DMS 273 (cell line): ENCODE measurements at regions not wholly inside any gene's neighbourhood (a gene's known extent, or its start where the extent isn't known, plus 50 kb on each side); places are given as distances from the start of the nearest gene placed in this dataset.

ENCODE experiments used
- DNase-seq: peaks from one replicate; lab custom pipeline; 2025; ENCODE audit not compliant: unreplicated experiment; lab: John Stamatoyannopoulos, UW

- DNase-seq: peak; percentile 100
Measured at GRCh38 chr14:51395361-51395849, 155.4 kb downstream of the TMX1 start.

DNA sequence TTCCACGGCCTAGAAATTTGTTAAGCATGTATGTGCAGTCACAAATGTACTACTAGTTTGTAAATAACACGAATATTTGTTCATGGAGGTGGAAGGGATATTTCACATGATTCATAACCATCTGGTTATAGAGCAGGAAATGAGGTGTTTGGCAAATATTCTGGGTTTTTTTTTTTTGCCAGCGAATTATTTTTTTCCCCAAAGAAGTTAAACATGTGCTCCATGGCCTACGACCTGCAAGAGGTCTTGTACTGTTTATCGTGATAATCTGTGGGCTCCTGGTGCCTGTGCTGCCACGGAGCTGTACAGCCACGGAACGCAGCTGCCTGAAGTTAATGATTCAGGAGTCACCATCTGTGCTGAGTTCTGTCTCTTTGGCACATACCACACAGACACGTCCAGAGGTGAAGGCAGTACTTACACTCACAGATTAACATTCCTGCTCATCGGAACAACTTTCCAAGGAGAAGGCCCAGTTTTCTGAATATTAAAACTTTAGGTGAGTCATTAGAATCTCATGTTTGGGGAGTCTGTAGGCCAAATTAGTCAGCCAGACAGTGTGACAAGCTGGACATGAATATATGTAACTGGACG, 156.3 kb downstream of the TMX1 start:
- DNase-seq: peak; percentile 97

- DNase-seq: peak; percentile 94
Measured at GRCh38 chr14:51398898-51399297, 158.9 kb downstream of the TMX1 start.

DNA sequence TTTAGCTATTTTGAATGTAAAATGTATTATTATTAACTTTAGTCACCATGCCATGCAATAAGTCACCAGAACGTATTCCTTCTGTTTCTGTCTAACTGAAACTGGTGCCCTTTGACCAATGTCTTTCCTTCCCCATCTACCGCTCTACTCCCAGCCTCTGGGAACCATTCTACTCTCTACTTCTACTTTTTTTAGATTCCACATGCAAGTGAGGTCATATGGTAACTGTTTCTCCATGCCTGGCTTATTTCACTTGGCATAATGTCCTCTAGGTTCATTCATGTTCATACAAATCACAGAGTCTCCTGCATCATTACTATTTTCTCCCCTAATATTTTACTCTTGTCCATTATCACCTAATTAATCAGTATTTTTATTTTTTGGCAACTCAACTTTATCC, 160.1 kb downstream of the TMX1 start:
- peak; percentile 45 for DNase-seq

- DNase-seq: no peak
Measured at GRCh38 chr14:51401272-51401671, 161.2 kb downstream of the TMX1 start.

DNA sequence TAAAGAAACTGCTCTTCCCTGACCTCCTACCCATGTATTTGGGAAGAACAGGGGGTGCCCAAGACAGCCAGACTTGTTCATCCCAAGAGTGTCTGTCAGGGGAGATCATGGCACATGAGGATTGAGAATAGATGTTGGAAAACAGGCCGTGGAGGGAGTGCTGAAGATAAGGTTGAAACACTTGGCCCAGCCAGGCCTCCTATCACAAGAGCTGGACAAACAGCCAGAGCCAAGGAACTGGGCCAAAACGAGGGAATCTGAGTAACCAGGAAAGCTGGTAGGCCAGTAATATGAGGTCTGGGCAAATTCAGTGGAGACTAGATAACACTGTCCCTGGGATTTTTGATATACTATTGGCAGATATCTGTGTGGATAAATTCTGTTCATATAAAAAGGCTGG, 161.7 kb downstream of the TMX1 start:
- peak; percentile 34 for DNase-seq

DNA sequence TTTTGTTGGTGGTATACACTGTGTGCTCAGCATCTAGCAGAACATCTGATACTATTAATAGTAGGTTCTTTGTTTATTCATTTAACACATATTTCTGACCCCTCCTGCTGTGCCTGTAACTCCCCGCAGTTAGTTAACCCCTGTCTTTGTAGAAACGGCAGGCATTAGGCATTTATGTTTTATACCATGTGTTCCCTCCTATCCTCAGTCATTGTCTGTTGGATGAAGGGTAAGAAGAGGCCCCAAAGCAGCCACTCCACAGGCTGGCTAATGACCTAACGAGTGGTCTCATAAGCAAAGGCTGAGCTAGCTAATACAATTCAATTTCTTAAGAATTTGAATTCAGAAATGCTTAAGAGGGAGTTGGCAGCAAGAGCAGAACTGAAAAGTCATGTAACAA, 170.8 kb downstream of the TMX1 start:
- DNase-seq: peak; percentile 60

GRCh38 chr14:51419685-51420084, 179.6 kb downstream of the TMX1 start:
- no peak for DNase-seq

GRCh38 chr14:51422704-51423103, 182.7 kb downstream of the TMX1 start:
- peak; percentile 18 for DNase-seq

DNA sequence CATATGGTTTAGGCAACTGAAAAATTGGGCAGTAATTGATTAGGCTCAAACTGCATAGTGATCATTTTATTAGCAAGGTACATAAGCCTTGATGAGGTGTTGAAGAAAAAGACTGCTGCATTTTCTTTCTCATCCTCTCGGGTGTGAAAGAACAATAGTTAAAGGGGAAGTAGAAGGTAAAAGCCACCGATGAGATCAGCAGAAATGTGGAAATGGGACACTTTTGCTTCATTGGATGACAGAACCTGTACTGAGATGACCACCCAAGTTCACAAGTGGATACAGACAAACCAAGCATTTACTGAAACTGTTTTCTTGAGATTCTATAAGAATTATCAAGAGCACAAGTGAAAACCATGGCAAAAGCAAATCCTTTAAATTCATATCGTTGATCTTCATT, 184.0 kb downstream of the TMX1 start:
- DNase-seq: no peak

- peak; percentile 17 for DNase-seq
Measured at GRCh38 chr14:51424561-51425251, 184.7 kb downstream of the TMX1 start.

- DNase-seq: peak; percentile 21
Measured at GRCh38 chr14:51428981-51429380, 188.9 kb downstream of the TMX1 start.

- no peak for DNase-seq
Measured at GRCh38 chr14:51430079-51430478, 190.0 kb downstream of the TMX1 start.

- peak; percentile 50 for DNase-seq
Measured at GRCh38 chr14:51430633-51431032, 190.6 kb downstream of the TMX1 start.

- DNase-seq: no peak
Measured at GRCh38 chr14:51431033-51431709, 191.1 kb downstream of the TMX1 start.

DNA sequence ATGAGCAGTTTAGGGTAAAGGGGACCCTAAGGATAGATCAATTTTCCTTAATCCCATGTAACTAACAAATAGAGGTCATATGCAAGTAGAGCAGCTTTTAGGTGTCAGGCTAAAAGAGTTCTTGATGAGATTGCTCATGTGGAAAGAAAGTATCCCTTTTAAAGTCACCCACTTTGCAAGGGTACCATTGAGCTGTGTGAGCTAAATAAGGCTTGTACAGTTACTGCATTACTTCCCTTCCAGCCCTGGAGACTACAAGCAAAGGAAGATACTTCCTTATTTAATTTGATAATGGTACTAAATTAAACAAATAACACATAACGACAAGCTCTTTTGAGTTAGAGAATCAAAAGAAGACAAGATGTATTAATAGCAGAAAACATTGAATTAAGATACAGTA, 191.7 kb downstream of the TMX1 start:
- DNase-seq: no peak

GRCh38 chr14:51432302-51432948, 192.4 kb downstream of the TMX1 start:
- peak; percentile 15 for DNase-seq

- no peak for DNase-seq
Measured at GRCh38 chr14:51436630-51437029, 196.6 kb downstream of the TMX1 start.

DNA sequence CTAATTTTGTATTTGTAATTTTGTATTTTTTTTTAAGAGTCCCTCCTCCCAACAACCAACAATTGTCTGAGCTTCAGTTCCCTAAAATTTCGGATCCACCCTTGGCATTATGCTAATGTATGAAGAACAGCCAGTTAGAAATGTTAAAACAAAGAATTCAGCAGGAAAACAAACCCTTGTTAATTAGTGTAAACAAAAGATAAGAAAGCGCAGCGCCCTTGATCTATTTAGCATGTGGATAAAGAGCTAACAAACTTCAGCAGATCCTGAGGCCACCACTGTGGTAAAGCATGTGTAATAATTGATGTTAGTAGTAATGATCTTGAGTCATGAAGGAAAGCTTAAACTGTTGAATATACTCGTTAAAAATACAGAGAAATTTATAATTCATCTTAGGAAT, 199.8 kb downstream of the TMX1 start:
- DNase-seq: no peak

GRCh38 chr14:51441001-51441400, 201.0 kb downstream of the TMX1 start:
- DNase-seq: peak; percentile 19

GRCh38 chr14:51442513-51443175, 202.6 kb downstream of the TMX1 start:
- DNase-seq: peak; percentile 16
